ENCODE measurements at regions not wholly inside any gene's neighbourhood (a gene's known extent, or its start where the extent isn't known, plus 50 kb on each side); places are given as distances from the start of the nearest gene placed in this dataset.
A peak's percentile ranks its signal among the peaks of the same experiment; 100 is the strongest.
"Not testable (repeated sequence)": the region's sequence is repeated elsewhere in the genome, so short reads cannot be mapped to it uniquely, and the experiment has no call there.

DNA sequence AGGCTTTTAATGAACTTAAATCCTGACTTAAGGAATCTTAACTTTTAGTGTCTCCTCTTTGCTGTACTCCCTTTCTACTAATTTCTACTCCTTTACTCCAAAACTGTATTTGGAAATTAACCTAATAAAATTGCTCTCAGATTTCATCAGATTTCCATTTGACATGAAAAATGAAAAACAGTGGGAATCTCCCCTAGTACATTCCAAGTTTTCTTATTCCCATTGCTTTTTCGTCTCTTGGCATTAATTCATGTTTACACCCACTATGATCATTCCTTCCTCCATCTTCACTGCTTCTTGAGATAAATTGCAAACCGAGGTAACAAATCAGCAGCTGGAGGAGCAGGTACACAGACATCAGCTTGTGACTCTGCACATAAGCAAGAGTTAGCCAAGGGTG lies 208.7 kb downstream of the VGLL3 start:
- TF ChIP-seq, protein P1, sequence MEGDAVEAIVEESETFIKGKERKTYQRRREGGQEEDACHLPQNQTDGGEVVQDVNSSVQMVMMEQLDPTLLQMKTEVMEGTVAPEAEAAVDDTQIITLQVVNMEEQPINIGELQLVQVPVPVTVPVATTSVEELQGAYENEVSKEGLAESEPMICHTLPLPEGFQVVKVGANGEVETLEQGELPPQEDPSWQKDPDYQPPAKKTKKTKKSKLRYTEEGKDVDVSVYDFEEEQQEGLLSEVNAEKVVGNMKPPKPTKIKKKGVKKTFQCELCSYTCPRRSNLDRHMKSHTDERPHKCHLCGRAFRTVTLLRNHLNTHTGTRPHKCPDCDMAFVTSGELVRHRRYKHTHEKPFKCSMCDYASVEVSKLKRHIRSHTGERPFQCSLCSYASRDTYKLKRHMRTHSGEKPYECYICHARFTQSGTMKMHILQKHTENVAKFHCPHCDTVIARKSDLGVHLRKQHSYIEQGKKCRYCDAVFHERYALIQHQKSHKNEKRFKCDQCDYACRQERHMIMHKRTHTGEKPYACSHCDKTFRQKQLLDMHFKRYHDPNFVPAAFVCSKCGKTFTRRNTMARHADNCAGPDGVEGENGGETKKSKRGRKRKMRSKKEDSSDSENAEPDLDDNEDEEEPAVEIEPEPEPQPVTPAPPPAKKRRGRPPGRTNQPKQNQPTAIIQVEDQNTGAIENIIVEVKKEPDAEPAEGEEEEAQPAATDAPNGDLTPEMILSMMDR (IDR thresholded peaks at IDR 0.05; ENCODE audit: low read depth, low read length), result no peak
- DNase-seq, result no peak
- Histone ChIP-seq H3K36me3 (no peaks in the 10 kb centered on the region), H3K4me3 (ENCODE audit: low read depth, low read length) (no peak overlapping the region), H3K27me3 (0 out of 2 replicates have a peak, but pooled peaks cover 5% of the 10 kb centered on the region), H3K4me1 (no peaks in the 10 kb centered on the region), H3K9me3 (no peaks in the 10 kb centered on the region)

DNA sequence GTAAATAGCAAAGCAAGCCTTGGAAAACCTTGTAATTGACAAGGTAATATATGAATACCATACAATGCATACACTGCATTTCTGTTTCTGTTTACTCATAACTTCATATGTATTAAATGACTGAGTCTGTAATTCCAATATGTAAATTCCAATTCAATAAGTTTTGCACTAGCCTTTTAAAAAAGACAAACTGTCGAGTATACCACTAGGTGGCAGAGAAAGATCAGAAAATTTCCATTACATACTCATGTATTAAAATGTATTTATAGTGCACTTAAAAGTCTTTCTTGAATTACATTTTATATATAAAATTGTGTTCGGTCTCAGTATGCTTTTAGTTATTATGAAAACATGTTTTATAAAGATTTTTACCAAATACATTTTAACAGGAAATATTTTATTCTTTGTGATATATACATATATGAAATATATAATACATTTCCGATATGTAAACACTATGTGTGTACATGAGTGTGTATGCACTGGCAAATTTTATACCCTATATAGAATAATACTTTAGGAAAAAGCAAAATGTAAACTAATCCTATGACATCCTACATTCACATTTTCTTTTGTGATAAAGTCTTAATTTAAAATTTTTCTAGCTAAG lies 216.8 kb downstream of the VGLL3 start:
- Histone ChIP-seq H3K27me3 (peaks cover 18% of the 10 kb centered on the region; the same call in 1 of the 2 replicates), H3K9me3 (no peaks in the 10 kb centered on the region), H3K4me3 (ENCODE audit: low read depth, low read length) (no peak overlapping the region), H3K36me3 (no peaks in the 10 kb centered on the region), H3K4me1 (no peaks in the 10 kb centered on the region)
- no peak for DNase-seq
- TF ChIP-seq, protein P1 (IDR thresholded peaks at IDR 0.05; ENCODE audit: low read depth, low read length), result peak; percentile 44; the same call in 1 of the 2 replicates

DNA sequence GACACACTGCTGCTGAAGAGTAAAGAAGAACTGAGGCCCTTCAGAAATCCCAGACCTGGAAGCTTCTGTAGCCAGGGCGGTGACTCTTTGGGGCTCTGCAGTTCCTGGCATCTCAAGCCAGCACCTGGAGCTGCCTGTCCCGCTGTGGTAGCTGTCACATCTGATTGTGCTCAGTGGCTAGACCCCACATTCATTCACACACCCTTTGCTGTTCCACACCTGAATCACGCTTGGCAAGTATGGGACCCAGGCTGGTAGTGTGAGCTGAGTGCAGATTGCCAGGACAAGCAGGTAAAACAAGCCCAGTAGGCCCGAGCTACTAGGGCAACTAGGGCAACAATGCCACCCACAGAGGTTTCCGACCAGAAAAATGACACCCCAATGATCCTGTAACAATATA lies 218.2 kb downstream of the VGLL3 start:
- H3K27me3 ChIP-seq, result peaks cover 16% of the 10 kb centered on the region; the same call in 1 of the 2 replicates
- H3K36me3 ChIP-seq, result no peaks in the 10 kb centered on the region
- H3K4me3 ChIP-seq (ENCODE audit: low read depth, low read length), result no peak overlapping the region
- DNase-seq, result no peak
- H3K9me3 ChIP-seq, result no peaks in the 10 kb centered on the region
- no peaks in the 10 kb centered on the region for H3K4me1 ChIP-seq
- TF ChIP-seq, protein P1 (IDR thresholded peaks at IDR 0.05; ENCODE audit: low read depth, low read length), result no peak

DNA sequence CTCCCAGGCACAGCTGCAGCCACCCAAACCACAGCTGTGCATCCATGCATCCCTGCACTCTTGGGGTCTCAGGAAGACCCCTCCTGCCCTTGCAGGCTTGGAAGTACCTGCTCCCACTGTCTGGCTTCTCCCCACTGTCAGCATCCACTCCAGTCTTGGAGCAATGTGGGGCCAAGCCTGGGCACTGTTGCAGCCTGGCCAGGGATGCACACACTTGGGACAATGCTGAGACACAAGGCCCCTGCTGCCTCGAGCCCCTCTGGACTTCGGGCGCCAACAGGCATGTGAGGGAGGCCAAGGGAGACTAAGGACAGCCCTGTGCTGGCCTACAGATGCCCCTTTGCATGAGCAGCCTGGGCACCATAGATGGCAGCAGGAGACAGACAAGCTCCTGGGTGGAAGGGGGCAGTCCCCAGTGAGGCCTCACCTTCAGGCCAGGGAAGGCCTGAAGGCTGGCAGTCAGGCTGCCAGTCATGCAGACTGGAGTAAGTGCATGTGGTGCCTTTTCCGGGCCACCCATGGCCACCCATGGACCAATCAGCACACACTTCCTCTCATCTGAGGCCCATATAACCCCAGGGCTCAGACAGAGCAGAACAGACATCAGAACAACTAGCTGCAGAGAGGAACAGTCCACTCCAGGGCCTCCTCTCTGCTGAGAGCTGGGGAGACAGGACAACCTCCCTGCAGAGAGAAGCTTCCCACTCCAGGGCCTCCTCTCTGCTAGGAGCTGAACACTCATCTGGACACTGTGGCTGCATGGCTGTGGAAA lies 219.0 kb downstream of the VGLL3 start:
- peaks cover 16% of the 10 kb centered on the region; the same call in 1 of the 2 replicates for H3K27me3 ChIP-seq
- no peak overlapping the region for H3K4me3 ChIP-seq (ENCODE audit: low read depth, low read length)
- DNase-seq, result no peak
- no peaks in the 10 kb centered on the region for H3K4me1 ChIP-seq
- TF ChIP-seq, protein P1 (IDR thresholded peaks at IDR 0.05; ENCODE audit: low read depth, low read length), result no peak
- H3K9me3 ChIP-seq, result no peaks in the 10 kb centered on the region
- no peaks in the 10 kb centered on the region for H3K36me3 ChIP-seq

DNA sequence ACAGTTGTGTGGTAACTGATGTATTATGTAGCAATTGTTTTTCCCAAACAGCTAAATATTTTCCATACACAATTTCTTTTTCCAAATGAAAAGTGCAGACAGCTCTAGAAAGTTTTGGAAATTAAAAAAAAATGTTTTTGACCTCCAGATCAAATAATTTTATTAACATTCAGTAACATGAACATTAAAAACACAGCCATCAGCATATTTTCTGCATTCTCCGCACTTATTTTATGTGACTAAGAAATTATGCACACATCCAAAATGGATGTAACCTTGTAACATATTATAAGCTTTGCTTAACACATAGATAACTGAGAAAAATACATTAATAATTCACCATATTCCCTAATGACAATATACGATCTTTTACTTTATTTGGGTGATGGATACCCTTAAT lies 224.6 kb downstream of the VGLL3 start:
- Histone ChIP-seq H3K27me3 (peaks cover 6% of the 10 kb centered on the region), H3K36me3 (no peaks in the 10 kb centered on the region)

DNA sequence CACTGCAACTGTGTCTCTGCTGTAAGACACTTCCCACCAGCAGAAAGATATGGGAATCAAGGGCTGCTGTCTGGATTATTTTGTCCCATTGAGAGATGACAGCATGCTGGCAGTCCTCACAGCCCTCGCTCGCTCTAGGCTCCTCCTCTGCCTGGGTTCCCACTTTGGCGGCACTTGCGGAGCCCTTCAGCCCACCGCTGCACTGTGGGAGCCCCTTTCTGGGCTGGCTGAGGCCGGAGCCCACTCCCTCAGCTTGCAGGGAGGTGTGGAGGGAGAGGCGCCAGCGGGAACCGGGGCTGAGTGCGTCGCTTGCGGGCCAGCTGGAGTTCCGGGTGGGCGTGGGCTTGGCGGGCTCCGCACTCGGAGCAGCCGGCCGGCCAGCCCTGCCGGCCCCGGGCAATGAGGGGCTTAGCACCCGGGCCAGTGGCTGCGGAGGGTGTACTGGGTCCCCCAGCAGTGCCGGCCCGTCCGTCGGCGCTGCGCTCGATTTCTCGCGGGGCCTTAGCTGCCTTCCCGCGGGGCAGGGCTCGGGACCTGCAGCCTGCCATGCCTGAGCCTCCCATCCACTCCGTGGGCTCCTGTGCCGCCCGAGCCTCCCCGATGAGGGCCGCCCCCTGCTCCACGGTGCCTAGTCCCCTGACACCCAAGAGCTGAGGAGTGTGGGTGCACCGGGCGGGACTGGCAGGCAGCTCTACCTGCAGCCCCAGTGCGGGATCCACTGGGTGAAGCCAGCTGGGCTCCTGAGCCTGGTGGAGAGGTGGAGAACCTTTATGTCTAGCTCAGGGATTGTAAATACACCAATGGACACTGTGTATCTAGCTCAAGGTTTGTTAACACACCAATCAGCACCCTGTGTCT lies 233.4 kb downstream of the VGLL3 start:
- not testable (repeated sequence) for H3K4me3 ChIP-seq (ENCODE audit: low read depth, low read length); H3K4me1 ChIP-seq; H3K27me3 ChIP-seq; H3K36me3 ChIP-seq; DNase-seq; H3K9me3 ChIP-seq

More for the DNA sequence above, 224.6 kb downstream of the VGLL3 start:
- TF ChIP-seq, protein P1 (IDR thresholded peaks at IDR 0.05; ENCODE audit: low read depth, low read length), result no peak
- no peaks in the 10 kb centered on the region for H3K9me3 ChIP-seq
- DNase-seq, result no peak
- H3K4me1 ChIP-seq, result no peaks in the 10 kb centered on the region
- H3K4me3 ChIP-seq (ENCODE audit: low read depth, low read length), result no peak overlapping the region
